ENCODE measurements at regions not wholly inside any gene's neighbourhood (a gene's known extent, or its start where the extent isn't known, plus 50 kb on each side); places are given as distances from the start of the nearest gene placed in this dataset.

DNA sequence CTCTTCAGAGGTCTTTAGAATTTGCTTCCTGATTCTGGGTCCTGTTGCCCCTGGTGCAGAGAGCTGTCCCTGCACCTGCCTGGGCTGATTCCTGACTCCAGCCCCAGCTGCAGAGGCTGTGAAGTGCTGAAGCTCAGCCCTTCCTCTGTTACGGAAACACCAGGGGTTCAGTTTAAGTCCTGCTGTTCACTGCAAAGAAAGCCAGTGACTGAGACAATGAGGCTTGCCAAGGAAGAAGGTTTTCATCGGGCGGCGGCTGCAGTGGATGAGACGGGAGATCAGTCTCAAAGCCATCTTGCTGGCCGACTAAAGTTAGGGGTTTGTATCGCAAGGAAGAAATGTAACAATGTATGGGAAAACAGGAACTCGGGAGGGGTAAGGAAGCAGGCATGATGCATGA, 142.4 kb upstream of the ZNF236 start:
- Histone ChIP-seq H3K27ac (no peak overlapping the region), H3K4me1 (no peaks in the 10 kb centered on the region), H3K27me3 (ENCODE audit: low read depth) (no peaks in the 10 kb centered on the region), H3K9me3 (no peaks in the 10 kb centered on the region), H3K36me3 (no peaks in the 10 kb centered on the region), H3K4me3 (no peak overlapping the region)
- no peak for DNase-seq
- no peak for ATAC-seq
- TF ChIP-seq, protein P1, sequence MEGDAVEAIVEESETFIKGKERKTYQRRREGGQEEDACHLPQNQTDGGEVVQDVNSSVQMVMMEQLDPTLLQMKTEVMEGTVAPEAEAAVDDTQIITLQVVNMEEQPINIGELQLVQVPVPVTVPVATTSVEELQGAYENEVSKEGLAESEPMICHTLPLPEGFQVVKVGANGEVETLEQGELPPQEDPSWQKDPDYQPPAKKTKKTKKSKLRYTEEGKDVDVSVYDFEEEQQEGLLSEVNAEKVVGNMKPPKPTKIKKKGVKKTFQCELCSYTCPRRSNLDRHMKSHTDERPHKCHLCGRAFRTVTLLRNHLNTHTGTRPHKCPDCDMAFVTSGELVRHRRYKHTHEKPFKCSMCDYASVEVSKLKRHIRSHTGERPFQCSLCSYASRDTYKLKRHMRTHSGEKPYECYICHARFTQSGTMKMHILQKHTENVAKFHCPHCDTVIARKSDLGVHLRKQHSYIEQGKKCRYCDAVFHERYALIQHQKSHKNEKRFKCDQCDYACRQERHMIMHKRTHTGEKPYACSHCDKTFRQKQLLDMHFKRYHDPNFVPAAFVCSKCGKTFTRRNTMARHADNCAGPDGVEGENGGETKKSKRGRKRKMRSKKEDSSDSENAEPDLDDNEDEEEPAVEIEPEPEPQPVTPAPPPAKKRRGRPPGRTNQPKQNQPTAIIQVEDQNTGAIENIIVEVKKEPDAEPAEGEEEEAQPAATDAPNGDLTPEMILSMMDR (IDR thresholded peaks at IDR 0.05), result no peak
- intact Hi-C loops (cut with DNase I), result no loop called here

DNA sequence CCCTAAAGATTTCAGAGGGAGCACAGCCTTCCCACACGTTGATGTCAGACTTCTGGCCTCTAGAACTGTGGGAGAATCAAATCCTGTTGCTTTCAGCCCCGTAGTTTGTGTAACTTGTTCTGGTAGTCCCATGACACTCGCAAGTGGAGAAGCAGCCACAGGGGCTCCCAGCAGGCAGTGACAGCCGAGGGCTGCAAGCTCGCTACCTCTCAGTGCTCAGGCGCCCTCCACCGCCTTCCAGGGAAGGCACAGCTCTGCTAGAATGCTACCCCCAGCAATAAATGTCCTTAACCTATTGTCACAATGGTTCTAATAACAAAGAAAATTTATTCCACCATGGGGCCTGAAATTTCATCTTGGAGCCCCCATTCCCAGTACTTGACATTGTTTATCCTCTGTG, 143.1 kb upstream of the ZNF236 start:
- TF ChIP-seq, protein P1 (IDR thresholded peaks at IDR 0.05), result no peak
- intact Hi-C loops (cut with DNase I), result no loop called here
- Histone ChIP-seq H3K4me1 (no peaks in the 10 kb centered on the region), H3K9me3 (no peaks in the 10 kb centered on the region), H3K36me3 (no peaks in the 10 kb centered on the region), H3K27ac (no peak overlapping the region), H3K27me3 (ENCODE audit: low read depth) (no peaks in the 10 kb centered on the region), H3K4me3 (no peak overlapping the region)
- ATAC-seq, result no peak
- no peak for DNase-seq

DNA sequence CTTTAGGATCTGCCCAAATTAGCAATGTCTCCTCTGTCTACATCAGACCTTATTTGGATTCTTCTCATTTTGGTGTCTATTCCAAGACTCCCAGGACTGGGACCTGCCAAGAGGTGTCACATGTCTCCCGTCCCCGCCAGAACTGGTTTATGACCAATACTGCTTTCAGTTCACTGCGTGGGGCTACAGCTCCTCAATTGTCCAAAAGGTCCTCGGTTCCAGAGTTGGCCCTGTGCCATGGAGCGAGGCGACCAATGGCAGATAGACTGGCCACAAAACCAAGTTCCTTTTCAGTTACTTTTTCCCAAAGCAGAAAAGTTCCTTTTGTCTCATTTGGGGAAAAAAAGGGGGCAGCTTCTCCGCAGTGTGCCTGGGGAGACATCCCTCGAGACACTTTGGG, 144.1 kb upstream of the ZNF236 start:
- Histone ChIP-seq H3K27ac (no peak overlapping the region), H3K27me3 (ENCODE audit: low read depth) (no peaks in the 10 kb centered on the region), H3K4me3 (no peak overlapping the region), H3K36me3 (no peaks in the 10 kb centered on the region), H3K9me3 (no peaks in the 10 kb centered on the region), H3K4me1 (no peaks in the 10 kb centered on the region)
- no peak for DNase-seq
- intact Hi-C loops (cut with DNase I), result no loop called here
- no peak for ATAC-seq
- TF ChIP-seq, protein P1 (IDR thresholded peaks at IDR 0.05), result no peak

DNA sequence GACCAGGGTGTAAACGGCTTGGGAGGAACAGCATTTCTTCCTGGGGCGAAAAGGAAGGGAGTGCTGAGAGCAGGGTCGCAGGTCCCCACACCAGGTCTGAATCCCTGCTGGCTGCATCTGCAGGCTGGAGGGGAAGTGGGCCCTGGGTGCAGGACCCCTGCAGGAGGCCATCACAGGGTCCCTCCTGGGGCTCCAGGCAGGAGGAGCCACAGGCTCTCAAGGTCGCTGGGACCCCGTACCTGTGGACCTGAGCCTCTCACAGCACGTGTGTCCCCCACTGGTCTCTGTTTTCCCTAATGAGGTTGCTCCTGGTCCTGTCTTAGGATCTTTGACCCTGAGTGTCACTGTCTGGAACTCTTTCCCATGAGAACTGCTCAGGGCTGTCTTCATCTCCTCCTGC, 147.8 kb upstream of the ZNF236 start:
- TF ChIP-seq, protein P1 (IDR thresholded peaks at IDR 0.05), result no peak
- no peak overlapping the region for H3K4me3 ChIP-seq
- ATAC-seq, result no peak
- no peaks in the 10 kb centered on the region for H3K36me3 ChIP-seq
- no peak for DNase-seq
- no peaks in the 10 kb centered on the region for H3K27me3 ChIP-seq (ENCODE audit: low read depth)
- H3K4me1 ChIP-seq, result no peaks in the 10 kb centered on the region
- H3K27ac ChIP-seq, result no peak overlapping the region
- intact Hi-C loops (cut with DNase I), result no loop called here
- H3K9me3 ChIP-seq, result no peaks in the 10 kb centered on the region

DNA sequence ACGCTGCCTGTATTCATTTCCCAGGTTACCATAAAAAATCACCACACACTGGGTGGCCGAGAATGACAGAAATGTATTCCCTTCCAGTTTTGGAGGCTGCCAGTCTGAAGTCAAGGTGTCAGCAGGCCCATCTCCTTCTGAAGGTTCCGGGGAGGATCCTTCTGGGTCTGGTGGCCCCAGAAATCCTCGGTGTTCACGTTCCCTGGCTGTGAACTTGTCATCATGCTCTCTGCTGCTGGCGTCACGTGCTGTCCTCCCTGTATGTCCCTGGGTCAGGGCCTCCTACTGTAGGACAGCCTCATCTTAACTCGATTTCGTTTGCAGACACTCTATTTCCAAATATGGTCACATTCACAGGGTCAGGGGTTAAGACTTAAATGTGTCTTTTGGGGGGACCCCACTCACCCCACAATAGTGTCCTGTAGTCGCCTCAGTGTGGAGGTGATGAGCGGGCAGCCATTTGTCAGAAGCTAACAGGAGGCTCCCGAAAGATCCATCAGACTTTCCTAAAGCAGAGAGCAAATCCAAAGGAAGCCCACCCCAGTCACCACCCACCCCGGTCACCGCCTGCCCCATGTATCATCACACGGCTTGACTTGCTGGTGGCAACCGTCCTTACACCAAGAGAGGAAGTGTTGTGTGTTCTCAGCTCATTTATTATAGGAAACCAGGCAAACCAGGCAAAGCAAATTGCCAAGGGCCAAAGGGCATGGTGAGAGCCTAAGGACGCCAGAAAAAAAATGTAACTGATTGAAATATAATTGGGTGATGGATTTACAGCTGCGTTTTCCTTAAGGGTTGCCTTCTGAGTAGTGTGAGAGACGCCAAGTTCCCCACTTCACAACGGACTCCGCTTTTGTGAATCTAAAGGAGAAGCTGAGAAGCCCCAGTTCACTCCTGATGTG, 148.8 kb upstream of the ZNF236 start:
- ATAC-seq, result peak in 1 of 2 donors; percentile 37
- no peaks in the 10 kb centered on the region for H3K36me3 ChIP-seq
- intact Hi-C loops (cut with DNase I), result no loop called here
- TF ChIP-seq, protein P1 (IDR thresholded peaks at IDR 0.05), result no peak
- H3K9me3 ChIP-seq, result no peaks in the 10 kb centered on the region
- H3K27me3 ChIP-seq (ENCODE audit: low read depth), result no peaks in the 10 kb centered on the region
- no peak for DNase-seq
- H3K27ac ChIP-seq, result no peak overlapping the region
- no peak overlapping the region for H3K4me3 ChIP-seq
- no peaks in the 10 kb centered on the region for H3K4me1 ChIP-seq
